ENCODE measurements at regions not wholly inside any gene's neighbourhood (a gene's known extent, or its start where the extent isn't known, plus 50 kb on each side); places are given as distances from the start of the nearest gene placed in this dataset.
"Not testable (repeated sequence)": the region's sequence is repeated elsewhere in the genome, so short reads cannot be mapped to it uniquely, and the experiment has no call there.

- TF ChIP-seq POLR2AphosphoS5 (IDR thresholded peaks at IDR 0.05) (no peak), POLR2A (IDR thresholded peaks at IDR 0.05) (no peak), CTCF (IDR thresholded peaks at IDR 0.05) (no peak)
- Histone ChIP-seq H3K9me3 (no peaks in the 10 kb centered on the region), H3K36me3 (no peaks in the 10 kb centered on the region), H3K4me3 (no peak overlapping the region), H3K27ac (no peak overlapping the region), H3K27me3 (replicated peaks; ENCODE audit: insufficient read depth) (no peaks in the 10 kb centered on the region), H3K4me1 (replicated peaks) (no peaks in the 10 kb centered on the region)
- intact Hi-C loops (cut with DNase I), result no loop called here
- 29% methylated on average over 3 of the region's 3 CpGs for WGBS
- DNase-seq (ENCODE audit: low spot score), result no peak
Measured at GRCh38 chr7:113763226-113763625, 155.6 kb downstream of the PPP1R3A start.

GRCh38 chr7:113756250-113756649, 162.6 kb downstream of the PPP1R3A start:
- TF ChIP-seq CTCF (IDR thresholded peaks at IDR 0.05) (no peak), POLR2AphosphoS5 (IDR thresholded peaks at IDR 0.05) (no peak), POLR2A (IDR thresholded peaks at IDR 0.05) (no peak)
- Histone ChIP-seq H3K4me3 (no peak overlapping the region), H3K27ac (no peak overlapping the region), H3K27me3 (replicated peaks; ENCODE audit: insufficient read depth) (no peaks in the 10 kb centered on the region), H3K4me1 (replicated peaks) (no peaks in the 10 kb centered on the region), H3K9me3 (no peaks in the 10 kb centered on the region), H3K36me3 (no peaks in the 10 kb centered on the region)
- intact Hi-C loops (cut with DNase I), result no loop called here
- no peak for DNase-seq (ENCODE audit: low spot score)
- WGBS, result 85% methylated on average over 1 of the region's 1 CpG

- H3K9me3 ChIP-seq, result no peaks in the 10 kb centered on the region
- intact Hi-C loops (cut with DNase I), result no loop called here
- H3K4me1 ChIP-seq (replicated peaks), result no peaks in the 10 kb centered on the region
- DNase-seq (ENCODE audit: low spot score), result no peak
- no peaks in the 10 kb centered on the region for H3K36me3 ChIP-seq
- 78% methylated on average over 3 of the region's 3 CpGs for WGBS
- no peak overlapping the region for H3K27ac ChIP-seq
- TF ChIP-seq POLR2A (IDR thresholded peaks at IDR 0.05) (no peak), POLR2AphosphoS5 (IDR thresholded peaks at IDR 0.05) (no peak), CTCF (IDR thresholded peaks at IDR 0.05) (no peak)
- H3K27me3 ChIP-seq (replicated peaks; ENCODE audit: insufficient read depth), result no peaks in the 10 kb centered on the region
- H3K4me3 ChIP-seq, result no peak overlapping the region
Measured at GRCh38 chr7:113752689-113753088, 166.1 kb downstream of the PPP1R3A start.

- H3K9me3 ChIP-seq, result no peaks in the 10 kb centered on the region
- intact Hi-C loops (cut with DNase I), result no loop called here
- TF ChIP-seq POLR2AphosphoS5 (IDR thresholded peaks at IDR 0.05) (no peak), POLR2A (IDR thresholded peaks at IDR 0.05) (no peak)
- H3K27me3 ChIP-seq (replicated peaks; ENCODE audit: insufficient read depth), result no peaks in the 10 kb centered on the region
- 49% methylated on average over 2 of the region's 2 CpGs for WGBS
- H3K4me3 ChIP-seq, result no peak overlapping the region
- no peaks in the 10 kb centered on the region for H3K4me1 ChIP-seq (replicated peaks)
- no peak overlapping the region for H3K27ac ChIP-seq
- no peaks in the 10 kb centered on the region for H3K36me3 ChIP-seq
- no peak for DNase-seq (ENCODE audit: low spot score)
Measured at GRCh38 chr7:113752289-113752688, 166.5 kb downstream of the PPP1R3A start.

GRCh38 chr7:113751547-113751946, 167.3 kb downstream of the PPP1R3A start:
- TF ChIP-seq CTCF (IDR thresholded peaks at IDR 0.05) (no peak), POLR2AphosphoS5 (IDR thresholded peaks at IDR 0.05) (no peak), POLR2A (IDR thresholded peaks at IDR 0.05) (no peak)
- 46% methylated on average over 1 of the region's 1 CpG for WGBS
- Histone ChIP-seq H3K36me3 (no peaks in the 10 kb centered on the region), H3K27me3 (replicated peaks; ENCODE audit: insufficient read depth) (no peaks in the 10 kb centered on the region), H3K27ac (no peak overlapping the region), H3K4me1 (replicated peaks) (no peaks in the 10 kb centered on the region), H3K4me3 (no peak overlapping the region), H3K9me3 (no peaks in the 10 kb centered on the region)
- DNase-seq (ENCODE audit: low spot score), result no peak
- intact Hi-C loops (cut with DNase I), result no loop called here

GRCh38 chr7:113748385-113748784, 170.4 kb downstream of the PPP1R3A start:
- not testable (repeated sequence) for H3K4me1 ChIP-seq (replicated peaks)
- WGBS, result 84% methylated on average over 5 of the region's 5 CpGs

GRCh38 chr7:113742946-113743431, 175.8 kb downstream of the PPP1R3A start:
- DNase-seq (ENCODE audit: low spot score); H3K4me3 ChIP-seq; H3K27ac ChIP-seq; H3K36me3 ChIP-seq; intact Hi-C loops (cut with DNase I); H3K9me3 ChIP-seq; H3K4me1 ChIP-seq (replicated peaks); H3K27me3 ChIP-seq (replicated peaks; ENCODE audit: insufficient read depth): not testable (repeated sequence)
- WGBS, result 93% methylated on average over 33 of the region's 34 CpGs

More at GRCh38 chr7:113748385-113748784, 170.4 kb downstream of the PPP1R3A start:
- H3K9me3 ChIP-seq; H3K36me3 ChIP-seq; intact Hi-C loops (cut with DNase I); DNase-seq (ENCODE audit: low spot score); H3K27ac ChIP-seq; H3K27me3 ChIP-seq (replicated peaks; ENCODE audit: insufficient read depth); H3K4me3 ChIP-seq: not testable (repeated sequence)
